HL-60 (cell line): ENCODE measurements at regions not wholly inside any gene's neighbourhood (a gene's known extent, or its start where the extent isn't known, plus 50 kb on each side); places are given as distances from the start of the nearest gene placed in this dataset.

Source experiments
- DNase-seq, 2 experiments: peaks; one replicate each; pipeline ENCODE4 v3.0.0-alpha.2; 2010 to 2020; ENCODE audit warnings: low read depth in 1 of 2, low spot score in 1 of 2
- H3K27ac ChIP-seq: fragments of 250-450 bp; sonication (Bioruptor Pico); replicated peaks from 2 replicates; pipeline ENCODE4 v1.5.1; 2020; ENCODE audit warnings: mild to moderate bottlenecking, moderate library complexity
- H3K27me3 ChIP-seq: fragments of 250-450 bp; sonication (Bioruptor Pico); 2 replicates; pipeline ENCODE4 v1.5.1; 2021; ENCODE audit warnings: mild to moderate bottlenecking, moderate library complexity; ENCODE audit not compliant: insufficient read depth, poor library complexity, severe bottlenecking
- H3K4me3 ChIP-seq: replicated peaks from 2 replicates; pipeline ENCODE4 v1.5.1; 2011; ENCODE audit warnings: mild to moderate bottlenecking, control low read depth, low read length; ENCODE audit not compliant: insufficient read depth
- GABPA ChIP-seq: IDR thresholded peaks from 2 replicates; pipeline ENCODE4 v1.6.1; 2012; ENCODE audit warnings: low read depth
- POLR2AphosphoS5 ChIP-seq: IDR thresholded peaks from 2 replicates; pipeline ENCODE4 v1.6.1; 2012; ENCODE audit warnings: low read depth
- SPI1 ChIP-seq: IDR thresholded peaks from 2 replicates; pipeline ENCODE4 v1.6.1; 2012; ENCODE audit warnings: low read depth, mild to moderate bottlenecking, borderline replicate concordance
- TF ChIP-seq, protein P1 (sequence below): IDR thresholded peaks from one replicate; pipeline ENCODE4 v1.5.1; 2011; ENCODE audit warnings: low read length, control low read depth, inconsistent platforms; ENCODE audit not compliant: insufficient read depth
- TF ChIP-seq, protein P2 (sequence below): IDR thresholded peaks from 2 replicates; pipeline ENCODE4 v1.6.1; 2012; ENCODE audit warnings: low read depth; ENCODE audit not compliant: insufficient replicate concordance

DNA sequence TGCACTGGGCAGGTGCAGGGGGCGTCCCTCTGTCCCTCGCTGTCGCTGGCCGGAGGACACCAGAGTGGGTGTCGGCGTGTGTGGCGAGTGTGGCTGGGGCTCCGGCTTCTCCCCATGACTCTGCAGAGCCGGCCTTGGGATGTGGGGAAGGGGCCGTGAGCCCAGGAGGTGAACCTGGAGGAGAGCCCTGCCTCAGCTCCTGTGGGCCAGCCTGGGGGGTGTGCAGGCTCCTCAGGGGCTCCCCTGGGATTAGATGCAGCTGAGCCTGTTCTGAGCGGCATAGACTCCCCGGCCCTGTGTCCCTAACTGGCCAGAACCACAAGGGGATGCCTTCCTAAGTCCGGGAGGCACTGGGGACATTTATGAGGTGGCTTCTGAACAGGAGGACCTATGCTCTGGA, 73.2 kb upstream of the GATA5 start:
- Histone ChIP-seq H3K27ac (no peak overlapping the region), H3K27me3 (peaks cover 45% of the 10 kb centered on the region), H3K4me3 (no peak overlapping the region)
- TF ChIP-seq SPI1 (no peak), GABPA (no peak), POLR2AphosphoS5 (no peak)
- TF ChIP-seq, protein P1, sequence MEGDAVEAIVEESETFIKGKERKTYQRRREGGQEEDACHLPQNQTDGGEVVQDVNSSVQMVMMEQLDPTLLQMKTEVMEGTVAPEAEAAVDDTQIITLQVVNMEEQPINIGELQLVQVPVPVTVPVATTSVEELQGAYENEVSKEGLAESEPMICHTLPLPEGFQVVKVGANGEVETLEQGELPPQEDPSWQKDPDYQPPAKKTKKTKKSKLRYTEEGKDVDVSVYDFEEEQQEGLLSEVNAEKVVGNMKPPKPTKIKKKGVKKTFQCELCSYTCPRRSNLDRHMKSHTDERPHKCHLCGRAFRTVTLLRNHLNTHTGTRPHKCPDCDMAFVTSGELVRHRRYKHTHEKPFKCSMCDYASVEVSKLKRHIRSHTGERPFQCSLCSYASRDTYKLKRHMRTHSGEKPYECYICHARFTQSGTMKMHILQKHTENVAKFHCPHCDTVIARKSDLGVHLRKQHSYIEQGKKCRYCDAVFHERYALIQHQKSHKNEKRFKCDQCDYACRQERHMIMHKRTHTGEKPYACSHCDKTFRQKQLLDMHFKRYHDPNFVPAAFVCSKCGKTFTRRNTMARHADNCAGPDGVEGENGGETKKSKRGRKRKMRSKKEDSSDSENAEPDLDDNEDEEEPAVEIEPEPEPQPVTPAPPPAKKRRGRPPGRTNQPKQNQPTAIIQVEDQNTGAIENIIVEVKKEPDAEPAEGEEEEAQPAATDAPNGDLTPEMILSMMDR: no peak
- TF ChIP-seq, protein P2, sequence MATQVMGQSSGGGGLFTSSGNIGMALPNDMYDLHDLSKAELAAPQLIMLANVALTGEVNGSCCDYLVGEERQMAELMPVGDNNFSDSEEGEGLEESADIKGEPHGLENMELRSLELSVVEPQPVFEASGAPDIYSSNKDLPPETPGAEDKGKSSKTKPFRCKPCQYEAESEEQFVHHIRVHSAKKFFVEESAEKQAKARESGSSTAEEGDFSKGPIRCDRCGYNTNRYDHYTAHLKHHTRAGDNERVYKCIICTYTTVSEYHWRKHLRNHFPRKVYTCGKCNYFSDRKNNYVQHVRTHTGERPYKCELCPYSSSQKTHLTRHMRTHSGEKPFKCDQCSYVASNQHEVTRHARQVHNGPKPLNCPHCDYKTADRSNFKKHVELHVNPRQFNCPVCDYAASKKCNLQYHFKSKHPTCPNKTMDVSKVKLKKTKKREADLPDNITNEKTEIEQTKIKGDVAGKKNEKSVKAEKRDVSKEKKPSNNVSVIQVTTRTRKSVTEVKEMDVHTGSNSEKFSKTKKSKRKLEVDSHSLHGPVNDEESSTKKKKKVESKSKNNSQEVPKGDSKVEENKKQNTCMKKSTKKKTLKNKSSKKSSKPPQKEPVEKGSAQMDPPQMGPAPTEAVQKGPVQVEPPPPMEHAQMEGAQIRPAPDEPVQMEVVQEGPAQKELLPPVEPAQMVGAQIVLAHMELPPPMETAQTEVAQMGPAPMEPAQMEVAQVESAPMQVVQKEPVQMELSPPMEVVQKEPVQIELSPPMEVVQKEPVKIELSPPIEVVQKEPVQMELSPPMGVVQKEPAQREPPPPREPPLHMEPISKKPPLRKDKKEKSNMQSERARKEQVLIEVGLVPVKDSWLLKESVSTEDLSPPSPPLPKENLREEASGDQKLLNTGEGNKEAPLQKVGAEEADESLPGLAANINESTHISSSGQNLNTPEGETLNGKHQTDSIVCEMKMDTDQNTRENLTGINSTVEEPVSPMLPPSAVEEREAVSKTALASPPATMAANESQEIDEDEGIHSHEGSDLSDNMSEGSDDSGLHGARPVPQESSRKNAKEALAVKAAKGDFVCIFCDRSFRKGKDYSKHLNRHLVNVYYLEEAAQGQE: no peak
- no peak for DNase-seq

DNA sequence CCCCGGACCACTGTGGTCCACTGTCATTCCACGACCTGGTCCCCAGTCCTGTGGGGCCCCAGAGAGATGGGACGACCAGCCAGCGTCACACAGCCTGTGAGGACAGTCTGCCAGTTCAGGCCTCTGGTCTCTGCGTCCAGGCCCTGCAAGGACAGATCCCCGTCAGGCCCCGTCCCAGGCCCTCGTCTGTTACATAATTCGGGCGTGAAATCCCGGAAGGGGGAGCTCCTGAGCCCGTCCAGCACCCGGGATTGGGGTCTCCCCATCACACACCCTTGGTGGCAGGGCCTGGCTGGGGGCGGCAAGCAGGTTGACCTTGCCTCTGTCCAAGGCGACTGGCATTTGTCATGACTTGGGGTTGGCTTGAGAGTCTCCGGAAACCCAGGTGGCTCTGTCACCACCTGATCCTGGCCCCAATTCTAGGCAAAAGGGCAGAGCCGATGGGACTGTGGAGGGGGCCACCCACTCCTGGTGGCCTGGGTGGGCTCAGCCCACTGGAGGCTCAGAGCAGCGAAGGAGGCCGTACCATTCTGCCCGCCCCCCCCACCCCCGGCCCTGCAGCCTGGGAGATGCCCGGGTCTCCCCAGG, 73.8 kb upstream of the GATA5 start:
- no peak for TF ChIP-seq GABPA
- TF ChIP-seq SPI1: no peak
- no peak for TF ChIP-seq POLR2AphosphoS5
- TF ChIP-seq, protein P1: no peak
- TF ChIP-seq, protein P2: no peak
- peaks cover 47% of the 10 kb centered on the region for H3K27me3 ChIP-seq
- no peak overlapping the region for H3K27ac ChIP-seq
- no peak overlapping the region for H3K4me3 ChIP-seq
- no peak for DNase-seq

DNA sequence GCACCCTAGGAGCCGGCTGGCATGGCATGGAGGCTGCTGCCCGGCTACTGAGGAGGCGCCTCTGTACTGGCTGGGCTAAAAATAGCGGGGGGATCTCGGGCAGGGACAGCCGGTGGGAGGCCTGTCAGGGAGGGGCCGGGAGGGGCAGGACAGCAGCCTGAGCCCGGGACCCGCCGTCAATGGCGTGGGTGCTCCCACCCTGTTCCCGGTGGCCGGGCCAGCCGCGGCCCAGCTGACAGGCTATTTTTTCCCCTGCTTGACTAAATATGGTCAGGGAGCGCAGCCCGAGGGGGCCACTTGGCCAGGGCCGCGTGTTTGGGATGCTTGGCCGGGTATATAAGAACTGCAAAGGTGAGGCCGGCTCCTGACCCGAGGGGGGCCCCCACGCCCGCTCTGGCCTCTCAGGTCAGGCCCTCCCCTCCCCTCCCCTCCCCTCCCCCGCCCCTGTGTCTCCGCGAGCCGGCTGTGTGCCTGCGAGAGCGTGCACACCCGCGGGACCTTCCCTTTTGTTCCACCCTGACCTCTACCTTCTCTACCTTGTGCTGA, 74.4 kb upstream of the GATA5 start:
- DNase-seq: no peak
- no peak for TF ChIP-seq POLR2AphosphoS5
- TF ChIP-seq, protein P1: no peak
- TF ChIP-seq GABPA: no peak
- TF ChIP-seq SPI1: no peak
- TF ChIP-seq, protein P2: no peak
- Histone ChIP-seq H3K27me3 (peaks cover 50% of the 10 kb centered on the region), H3K4me3 (no peak overlapping the region), H3K27ac (no peak overlapping the region)
